Colonic mucosa (tissue), 4 donors: ENCODE measurements at regions not wholly inside any gene's neighbourhood (a gene's known extent, or its start where the extent isn't known, plus 50 kb on each side); places are given as distances from the start of the nearest gene placed in this dataset.
"Not testable (repeated sequence)": the region's sequence is repeated elsewhere in the genome, so short reads cannot be mapped to it uniquely, and the experiment has no call there.

Experiments
- DNase-seq: peaks from one replicate; pipeline ENCODE4 v3.0.0-alpha.2; 2020
- H3K27ac ChIP-seq: fragments of 200-600 bp; one replicate; pipeline ENCODE4 v1.8.0; 2021
- H3K27me3 ChIP-seq: fragments of 200-600 bp; one replicate; pipeline ENCODE4 v1.8.0; 2021
- H3K36me3 ChIP-seq: fragments of 200-600 bp; one replicate; pipeline ENCODE4 v1.8.0; 2021
- H3K4me1 ChIP-seq: fragments of 200-600 bp; one replicate; pipeline ENCODE4 v1.8.0; 2021; ENCODE audit warnings: mild to moderate bottlenecking
- H3K4me3 ChIP-seq: fragments of 200-600 bp; one replicate; pipeline ENCODE4 v1.8.0; 2021
- H3K9ac ChIP-seq, 2 donors: one replicate each; pipeline ENCODE4 v1.7.0; 2013; ENCODE audit warnings: control low read depth in 2 of 2, low read depth in 2 of 2, low read length in 2 of 2
- H3K9me3 ChIP-seq: fragments of 200-600 bp; one replicate; pipeline ENCODE4 v1.8.0; 2021
- CTCF ChIP-seq: fragments of 200-600 bp; IDR thresholded peaks from one replicate; pipeline ENCODE4 v1.8.0; 2022; ENCODE audit warnings: antibody characterized with exemption, mild to moderate bottlenecking
- intact Hi-C: fragments of 100-400 bp; cut with DNase I; formaldehyde crosslinking; loops from one replicate; pipeline ENCODE4 v1.14.1; 2022
- donor health status: healthy.
- donor health status: DM: no; HTN: no; CAD: no.
- donor health status: DM: no; HTN: no; CAD: no.

DNA sequence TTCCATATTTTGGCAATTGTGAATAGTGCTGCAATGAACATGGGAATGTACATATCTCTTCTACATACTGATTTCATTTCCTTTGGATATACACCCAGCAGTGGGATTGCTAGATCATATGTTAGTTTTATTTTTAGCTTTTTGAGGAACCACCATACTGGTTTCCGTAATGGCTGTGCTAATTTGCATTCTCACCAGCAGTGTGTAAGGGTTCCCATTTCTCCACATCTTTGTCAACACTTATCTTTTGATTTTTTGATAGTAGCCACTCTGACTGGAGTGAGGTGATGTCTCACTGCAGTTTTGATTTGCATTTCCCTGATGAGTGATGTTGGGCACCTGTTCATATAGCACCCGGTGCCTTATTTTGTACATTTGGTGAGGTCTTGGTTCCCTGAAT lies 519.6 kb downstream of the REEP3 start:
- intact Hi-C loops, result no loop called here
- no peak overlapping the region for H3K27ac ChIP-seq
- no peak for DNase-seq
- H3K36me3 ChIP-seq, result no peaks in the 10 kb centered on the region
- H3K9ac ChIP-seq, result no peak overlapping the region
- H3K9me3 ChIP-seq, result no peaks in the 10 kb centered on the region
- no peaks in the 10 kb centered on the region for H3K27me3 ChIP-seq
- H3K4me3 ChIP-seq, result no peak overlapping the region
- TF ChIP-seq CTCF, result no peak
- peaks cover 5% of the 10 kb centered on the region for H3K4me1 ChIP-seq

DNA sequence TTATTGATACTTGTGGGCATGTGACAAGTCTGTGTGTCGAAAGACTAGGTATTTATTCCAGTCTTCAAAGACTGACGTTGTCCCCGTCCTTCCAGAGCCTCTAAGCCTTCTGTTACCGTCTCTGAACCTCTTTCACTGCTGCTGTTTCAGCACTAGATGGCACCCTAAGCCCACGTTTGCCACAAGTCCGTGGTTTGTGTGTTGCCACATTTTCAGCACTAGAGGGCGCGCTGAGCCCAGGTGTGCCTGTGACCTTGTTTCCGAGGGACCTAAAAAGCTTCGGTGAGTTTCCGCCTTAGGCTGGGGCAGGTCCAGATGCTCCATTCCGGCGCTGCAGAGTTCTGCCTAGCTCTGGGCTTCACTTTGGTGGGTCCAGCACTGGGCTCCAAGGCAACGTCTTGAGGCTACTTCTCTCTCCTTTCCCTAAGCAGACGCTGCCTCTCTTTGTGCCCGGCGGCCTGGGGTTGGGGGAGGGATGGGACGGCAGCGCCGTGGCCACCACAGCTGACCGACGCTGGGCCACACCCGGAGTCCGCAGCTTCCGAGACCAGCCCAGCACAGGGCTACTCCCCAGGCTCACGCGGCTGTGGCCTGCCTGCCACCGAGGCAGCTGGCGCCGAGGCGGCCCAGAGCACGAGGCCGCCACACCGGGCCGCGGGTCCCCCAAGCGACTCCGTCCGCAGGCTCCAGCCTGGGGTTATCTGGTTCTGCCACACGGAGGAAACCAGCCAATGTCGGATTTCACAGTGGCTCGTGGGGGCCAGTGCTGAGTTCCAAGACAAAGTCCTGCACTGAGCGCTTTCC lies 520.2 kb downstream of the REEP3 start:
- H3K9me3 ChIP-seq, result no peaks in the 10 kb centered on the region
- no peaks in the 10 kb centered on the region for H3K27me3 ChIP-seq
- H3K36me3 ChIP-seq, result no peaks in the 10 kb centered on the region
- peaks cover 5% of the 10 kb centered on the region for H3K4me1 ChIP-seq
- H3K9ac ChIP-seq, result no peak overlapping the region
- DNase-seq, result peak; percentile 78
- H3K27ac ChIP-seq, result no peak overlapping the region
- no peak overlapping the region for H3K4me3 ChIP-seq
- intact Hi-C loops, result no loop called here
- TF ChIP-seq CTCF, result peak; percentile 100

DNA sequence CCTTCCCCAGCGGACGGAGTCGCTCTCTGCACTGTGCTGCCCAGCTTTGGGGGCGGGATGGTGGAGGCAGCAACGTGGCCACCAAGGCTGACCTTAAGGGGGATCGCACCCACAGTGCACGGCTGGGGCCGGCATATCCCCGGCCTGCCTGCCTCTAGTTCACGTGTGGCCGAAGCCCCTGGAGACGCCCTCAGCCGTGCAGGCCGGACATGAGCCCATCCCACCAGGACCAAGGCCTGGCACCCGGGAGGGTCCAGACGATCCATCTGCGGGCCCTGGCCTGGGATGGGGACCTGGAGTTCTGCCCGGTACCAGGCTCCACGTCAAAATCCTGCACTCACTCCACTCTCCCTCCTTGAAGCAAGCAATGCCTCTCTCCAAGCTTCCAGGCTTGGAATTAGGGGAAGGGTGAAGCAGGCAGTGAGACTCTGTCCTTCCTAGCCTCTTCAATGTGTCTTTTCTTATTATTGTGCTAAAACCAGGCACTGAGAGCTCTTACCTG lies 520.8 kb downstream of the REEP3 start:
- intact Hi-C loops, result no loop called here

DNA sequence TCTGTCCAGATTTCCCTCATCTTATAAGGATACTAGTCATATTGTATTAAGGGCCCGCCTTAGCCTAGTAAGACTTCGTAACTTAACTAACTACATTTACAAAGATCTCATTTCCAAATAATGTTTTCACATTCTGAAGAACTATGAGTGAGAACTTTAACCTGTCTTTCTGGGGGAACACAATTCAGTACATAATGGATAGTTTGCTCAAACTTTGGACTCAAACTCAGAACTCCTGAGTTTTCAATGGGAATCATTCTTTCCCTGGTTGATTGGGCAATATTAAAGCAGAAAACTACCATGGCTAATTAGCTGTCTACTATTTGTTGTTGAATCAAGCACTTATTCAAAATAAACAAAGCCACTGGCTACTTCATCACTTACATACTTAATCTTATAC lies 522.9 kb downstream of the REEP3 start:
- Histone ChIP-seq H3K9ac (no peak overlapping the region), H3K4me1 (no peaks in the 10 kb centered on the region), H3K27ac (no peak overlapping the region), H3K4me3 (no peak overlapping the region), H3K36me3 (no peaks in the 10 kb centered on the region), H3K9me3 (no peaks in the 10 kb centered on the region), H3K27me3 (no peaks in the 10 kb centered on the region)
- intact Hi-C loops, result no loop called here
- no peak for TF ChIP-seq CTCF
- DNase-seq, result no peak

More for the DNA sequence above, 520.8 kb downstream of the REEP3 start:
- Histone ChIP-seq H3K36me3 (no peaks in the 10 kb centered on the region), H3K9ac (no peak overlapping the region), H3K4me3 (no peak overlapping the region), H3K27ac (no peak overlapping the region), H3K27me3 (no peaks in the 10 kb centered on the region), H3K4me1 (peaks cover 4% of the 10 kb centered on the region), H3K9me3 (no peaks in the 10 kb centered on the region)
- no peak for TF ChIP-seq CTCF
- no peak for DNase-seq

DNA sequence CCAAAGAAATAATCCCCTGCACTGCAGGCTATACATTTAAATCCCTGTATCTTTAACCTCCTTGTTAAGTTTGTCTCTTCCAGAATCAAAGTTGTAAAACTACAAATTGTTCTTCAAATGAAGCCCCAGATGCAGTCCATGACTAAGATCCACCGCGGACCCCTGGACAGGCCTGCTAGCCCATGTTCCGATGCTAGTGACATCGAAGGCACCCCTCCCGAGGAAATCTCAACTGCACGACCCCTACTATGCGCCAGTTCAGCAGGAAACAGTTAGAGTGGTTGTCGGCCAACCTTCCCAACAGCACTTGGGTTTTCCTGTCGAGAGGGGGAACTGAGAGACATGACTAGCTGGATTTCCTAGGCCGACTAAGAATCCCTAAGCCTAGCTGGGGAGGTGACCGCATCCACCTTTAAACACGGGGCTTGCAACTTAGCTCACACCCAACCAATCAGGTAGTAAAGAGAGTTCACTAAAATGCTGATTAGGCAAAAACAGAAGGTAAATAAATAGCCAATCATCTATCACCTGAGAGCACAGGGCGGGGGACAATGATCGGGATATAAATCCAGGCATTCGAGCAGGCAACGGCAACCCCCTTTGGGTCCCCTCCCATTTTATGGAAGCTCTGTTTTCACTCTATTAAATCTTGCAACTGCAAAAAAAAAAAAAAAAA lies 523.9 kb downstream of the REEP3 start:
- not testable (repeated sequence) for H3K4me1 ChIP-seq, DNase-seq

GRCh38 chr10:64054392-64054791 lies 533.2 kb downstream of the REEP3 start:
- DNase-seq, result no peak
- Histone ChIP-seq H3K9me3 (no peaks in the 10 kb centered on the region), H3K27ac (no peak overlapping the region), H3K9ac (no peak overlapping the region), H3K4me1 (no peaks in the 10 kb centered on the region), H3K27me3 (no peaks in the 10 kb centered on the region), H3K4me3 (no peak overlapping the region), H3K36me3 (no peaks in the 10 kb centered on the region)
- intact Hi-C loops, result no loop called here
- TF ChIP-seq CTCF, result no peak

More for the DNA sequence above, 523.9 kb downstream of the REEP3 start:
- H3K27ac ChIP-seq, H3K4me3 ChIP-seq, H3K9me3 ChIP-seq, H3K9ac ChIP-seq, H3K27me3 ChIP-seq, intact Hi-C loops, H3K36me3 ChIP-seq: not testable (repeated sequence)
